ENCODE measurements at regions not wholly inside any gene's neighbourhood (a gene's known extent, or its start where the extent isn't known, plus 50 kb on each side); places are given as distances from the start of the nearest gene placed in this dataset.
"Not testable (repeated sequence)": the region's sequence is repeated elsewhere in the genome, so short reads cannot be mapped to it uniquely, and the experiment has no call there.

DNA sequence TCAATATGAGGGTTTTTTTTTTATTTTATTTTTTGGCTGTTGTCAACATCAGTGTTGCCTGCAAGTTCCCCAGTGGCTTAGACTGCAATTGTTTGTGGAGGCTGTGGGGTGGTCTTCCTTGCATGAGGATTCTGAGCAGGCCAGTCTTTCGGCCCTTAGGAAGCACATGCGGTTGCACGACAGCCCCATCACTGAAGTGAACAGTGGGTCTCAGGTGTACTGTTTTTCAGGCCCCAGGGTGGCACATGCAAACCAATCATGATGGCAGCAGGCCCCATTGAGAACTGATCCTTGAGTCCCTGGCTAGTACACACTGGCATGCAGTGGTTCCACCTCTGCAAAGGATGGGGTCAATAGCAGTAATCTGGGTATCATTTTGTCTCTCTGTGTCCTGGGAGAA, 768.7 kb downstream of the EPHA3 start:
- Mint-ChIP-seq H3K4me3 (no peak overlapping the region), H3K27me3 (no peaks in the 10 kb centered on the region), H3K4me1 (no peaks in the 10 kb centered on the region), H3K9me3 (peaks cover 2 to 10% (median 2%) of the 10 kb centered on the region in 3 donors), H3K36me3 (no peaks in the 10 kb centered on the region), H3K27ac (no peak overlapping the region)

DNA sequence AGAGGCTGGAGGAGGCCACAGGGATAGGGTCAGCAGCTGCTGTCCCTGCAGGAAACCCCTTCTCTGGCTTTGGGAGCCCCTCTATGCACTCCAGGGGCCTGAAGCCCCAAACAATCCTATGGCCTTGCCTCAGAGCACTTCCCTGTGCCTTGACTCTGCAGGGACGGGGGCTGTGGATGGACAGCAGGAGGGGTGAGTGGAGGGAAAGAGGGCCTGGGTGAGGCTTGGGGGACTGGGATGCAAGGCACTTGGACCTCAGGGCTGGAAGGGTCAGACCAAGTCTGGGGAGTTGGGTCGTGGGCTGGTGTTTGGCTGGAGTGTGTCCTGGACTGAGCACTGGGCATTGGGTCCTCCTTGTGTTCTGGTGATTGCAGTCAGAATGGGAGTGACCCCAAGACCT, 769.8 kb downstream of the EPHA3 start:
- H3K4me1 Mint-ChIP-seq = no peaks in the 10 kb centered on the region
- H3K27ac Mint-ChIP-seq = no peak overlapping the region
- H3K36me3 Mint-ChIP-seq = no peaks in the 10 kb centered on the region
- peaks cover 2 to 10% (median 4%) of the 10 kb centered on the region in 3 donors for H3K9me3 Mint-ChIP-seq
- no peaks in the 10 kb centered on the region for H3K27me3 Mint-ChIP-seq
- peak overlapping the region in 1 of 4 donors; percentile 9 for H3K4me3 Mint-ChIP-seq

DNA sequence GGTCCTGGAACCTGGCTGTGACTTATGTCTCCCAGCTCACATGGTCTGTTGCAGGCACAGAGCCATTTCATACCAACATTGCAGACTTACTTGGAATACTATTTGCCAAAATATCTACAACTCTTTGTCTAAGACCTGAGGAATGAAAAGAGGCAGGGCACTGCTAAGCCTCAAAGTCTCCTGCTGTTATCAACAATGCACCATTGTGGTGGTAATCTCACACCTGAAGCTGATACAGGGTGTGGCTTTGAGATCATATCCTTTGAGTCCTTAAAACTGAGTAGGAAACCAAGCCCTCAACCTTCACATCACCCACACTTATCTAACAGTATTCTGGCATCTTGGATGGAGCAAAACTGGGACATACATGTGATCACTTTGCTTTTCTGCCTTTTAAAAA, 782.0 kb downstream of the EPHA3 start:
- Mint-ChIP-seq H3K4me3 (no peak overlapping the region), H3K27me3 (no peaks in the 10 kb centered on the region), H3K4me1 (no peaks in the 10 kb centered on the region), H3K27ac (no peak overlapping the region), H3K36me3 (no peaks in the 10 kb centered on the region), H3K9me3 (peaks cover 4 to 10% (median 5%) of the 10 kb centered on the region in 3 donors)

DNA sequence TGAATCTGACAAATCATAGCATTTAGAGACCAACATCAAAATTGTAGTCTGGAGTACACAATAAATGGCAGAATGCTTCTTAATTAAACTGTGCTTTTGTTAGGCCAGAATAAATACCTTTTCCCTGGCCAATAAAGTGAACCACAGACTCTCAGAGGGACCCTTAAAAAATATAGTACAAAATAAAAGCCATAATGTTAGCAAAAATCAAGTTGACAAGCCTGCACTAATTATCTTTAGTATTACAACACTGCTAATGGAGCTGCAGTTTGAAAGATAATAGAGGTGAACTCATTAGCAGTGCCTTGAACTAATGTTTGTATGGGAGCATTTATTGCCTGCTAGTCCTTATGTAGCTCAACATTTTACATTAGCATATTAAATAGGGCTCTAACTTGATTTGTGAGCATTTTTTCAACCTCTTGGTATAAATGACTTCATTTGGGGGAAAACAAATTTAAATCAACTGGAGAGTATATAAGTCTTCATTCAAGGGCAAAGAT, 801.3 kb downstream of the EPHA3 start:
- Mint-ChIP-seq H3K36me3 (no peaks in the 10 kb centered on the region), H3K4me1 (no peaks in the 10 kb centered on the region), H3K27ac (no peak overlapping the region), H3K9me3 (peaks cover 3 to 21% (median 4%) of the 10 kb centered on the region in 3 donors), H3K4me3 (no peak overlapping the region), H3K27me3 (no peaks in the 10 kb centered on the region)

DNA sequence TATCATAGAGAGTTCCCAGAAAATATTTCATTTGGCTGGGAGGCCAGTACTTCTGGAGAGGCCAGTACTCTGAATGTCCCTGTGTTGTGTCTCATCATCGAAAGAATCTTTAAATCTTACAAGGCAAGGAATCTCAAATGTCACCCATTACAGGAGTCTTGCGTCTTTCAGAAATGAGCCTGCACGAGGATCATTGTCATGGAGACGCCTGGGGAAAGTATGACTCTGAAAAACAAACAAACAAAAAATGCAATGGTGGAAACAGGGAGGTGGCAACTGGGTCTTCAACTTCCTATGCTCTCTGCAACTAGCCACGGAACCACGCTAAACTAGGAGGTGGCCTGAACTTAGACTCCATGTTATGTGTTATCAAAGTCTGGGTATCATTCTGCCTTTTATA, 804.6 kb downstream of the EPHA3 start:
- no peak overlapping the region for H3K27ac Mint-ChIP-seq
- no peak overlapping the region for H3K4me3 Mint-ChIP-seq
- no peaks in the 10 kb centered on the region for H3K27me3 Mint-ChIP-seq
- H3K36me3 Mint-ChIP-seq = no peaks in the 10 kb centered on the region
- H3K9me3 Mint-ChIP-seq = peaks cover 0 to 1% (median 0%) of the 10 kb centered on the region in 3 donors
- H3K4me1 Mint-ChIP-seq = no peaks in the 10 kb centered on the region

DNA sequence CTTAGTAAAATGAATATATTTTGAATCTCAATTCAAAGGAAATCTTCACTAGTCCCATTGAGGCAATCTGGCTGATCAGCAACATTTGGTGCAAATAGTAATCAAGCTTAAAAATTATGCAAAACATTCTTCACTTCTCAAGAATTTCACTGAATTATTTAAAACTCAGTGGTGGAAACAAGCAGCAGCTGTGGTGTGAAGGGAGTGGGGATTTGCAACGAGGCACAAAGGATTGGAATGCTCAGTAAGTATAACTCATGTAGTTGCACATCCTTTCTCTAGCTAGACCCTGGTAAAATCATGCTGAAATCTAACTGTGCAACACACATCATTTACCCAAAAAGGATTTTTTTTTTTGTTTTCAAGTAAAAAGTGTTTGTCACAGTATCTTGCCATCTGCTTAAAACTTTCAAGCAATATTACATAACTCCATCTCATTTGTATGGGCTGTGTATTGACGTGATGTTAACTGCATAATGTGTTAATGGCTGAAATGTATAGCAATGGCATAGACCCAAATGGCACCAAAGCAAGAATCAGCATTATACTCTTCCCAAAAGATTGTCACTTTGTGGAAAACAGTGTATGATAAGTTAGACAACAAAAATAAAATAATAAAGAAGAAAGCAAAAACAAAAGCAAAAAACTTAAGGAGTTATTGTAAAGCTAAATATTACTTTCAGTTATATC, 816.6 kb downstream of the EPHA3 start:
- Mint-ChIP-seq H3K4me3 (no peak overlapping the region), H3K27ac (no peak overlapping the region), H3K36me3 (no peaks in the 10 kb centered on the region), H3K27me3 (no peaks in the 10 kb centered on the region), H3K4me1 (no peaks in the 10 kb centered on the region), H3K9me3 (no peaks in the 10 kb centered on the region)

DNA sequence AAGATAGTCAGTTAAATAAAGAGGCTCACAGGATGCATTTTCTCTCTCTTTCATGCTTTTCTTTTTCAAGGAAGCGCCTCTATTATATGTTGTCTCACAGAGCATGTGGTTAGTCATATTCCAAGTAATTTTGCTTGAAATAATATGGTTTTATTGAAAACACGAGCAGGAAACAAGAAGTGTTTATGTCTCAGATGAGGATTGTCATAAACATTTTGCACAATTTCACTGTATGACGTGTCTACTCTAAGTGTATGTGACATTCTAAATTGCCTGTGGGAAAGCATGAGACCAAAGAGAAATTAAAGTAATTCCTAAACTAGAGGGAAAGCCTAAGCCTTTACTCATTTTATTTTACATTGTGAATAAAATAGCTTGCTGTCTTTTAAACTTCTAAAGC, 818.6 kb downstream of the EPHA3 start:
- H3K9me3 Mint-ChIP-seq = no peaks in the 10 kb centered on the region
- H3K27ac Mint-ChIP-seq = no peak overlapping the region
- no peaks in the 10 kb centered on the region for H3K4me1 Mint-ChIP-seq
- H3K4me3 Mint-ChIP-seq = no peak overlapping the region
- H3K27me3 Mint-ChIP-seq = no peaks in the 10 kb centered on the region
- no peaks in the 10 kb centered on the region for H3K36me3 Mint-ChIP-seq

DNA sequence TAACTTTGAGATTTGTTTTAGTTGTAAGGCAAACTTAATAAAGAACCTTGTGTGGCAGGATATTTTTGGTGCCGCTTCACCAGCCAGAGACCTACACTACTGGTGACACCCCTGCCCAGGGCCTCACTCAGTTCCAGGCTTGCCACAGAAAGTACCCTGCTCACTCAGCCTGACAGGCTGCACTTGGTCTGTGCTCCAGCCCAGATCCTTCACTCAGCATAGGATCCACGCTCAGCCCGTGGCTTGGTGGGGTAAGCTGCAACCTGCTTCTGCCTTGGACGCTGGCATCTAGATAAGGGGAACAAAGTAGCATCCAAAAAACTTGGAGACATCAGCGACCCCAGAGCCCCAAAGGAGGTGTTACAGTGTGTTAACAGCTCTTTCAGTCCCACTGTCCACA, 825.5 kb downstream of the EPHA3 start:
- Mint-ChIP-seq H3K4me1 (no peaks in the 10 kb centered on the region), H3K27ac (no peak overlapping the region), H3K4me3 (no peak overlapping the region), H3K36me3 (no peaks in the 10 kb centered on the region), H3K27me3 (no peaks in the 10 kb centered on the region), H3K9me3 (peaks cover 2 to 6% (median 6%) of the 10 kb centered on the region in 3 donors)

DNA sequence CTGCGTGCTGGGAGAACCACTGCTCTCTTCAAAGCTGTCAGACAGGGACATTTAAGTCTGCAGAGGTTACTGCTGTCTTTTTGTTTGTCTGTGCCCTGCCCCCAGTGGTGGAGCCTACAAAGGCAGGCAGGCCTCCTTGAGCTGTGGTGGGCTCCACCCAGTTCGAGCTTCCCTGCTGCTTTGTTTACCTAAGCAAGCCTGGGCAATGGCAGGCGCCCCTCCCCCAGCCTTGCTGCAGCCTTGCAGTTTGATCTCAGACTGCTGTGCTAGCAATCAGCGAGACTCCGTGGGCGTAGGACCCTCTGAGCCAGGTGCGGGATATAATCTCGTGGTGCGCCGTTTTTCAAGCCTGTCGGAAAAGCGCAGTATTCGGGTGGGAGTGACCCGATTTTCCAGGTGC, 837.0 kb downstream of the EPHA3 start:
- not testable (repeated sequence) for H3K4me1 Mint-ChIP-seq, H3K36me3 Mint-ChIP-seq, H3K9me3 Mint-ChIP-seq, H3K27me3 Mint-ChIP-seq, H3K4me3 Mint-ChIP-seq, H3K27ac Mint-ChIP-seq

DNA sequence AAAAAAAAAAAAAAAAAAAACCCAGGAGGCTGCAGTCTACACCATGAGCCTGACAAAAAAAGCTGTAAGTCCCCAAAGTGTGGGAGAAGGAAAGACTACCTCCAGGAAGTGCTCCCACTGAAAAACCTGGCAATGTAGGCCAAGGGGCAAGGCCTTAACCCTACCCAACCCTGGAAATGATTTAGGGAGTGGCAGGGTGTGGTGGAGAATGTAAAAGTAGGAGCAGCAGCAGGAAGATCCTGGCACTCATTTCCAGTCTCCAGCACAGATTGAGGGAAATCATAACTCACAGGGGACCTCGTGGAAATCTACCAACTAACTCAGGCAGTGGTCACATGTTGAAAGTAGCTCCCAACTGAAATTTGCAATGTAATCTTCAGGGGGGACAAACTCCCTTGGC, 839.5 kb downstream of the EPHA3 start:
- Mint-ChIP-seq H3K27ac (no peak overlapping the region), H3K27me3 (no peaks in the 10 kb centered on the region), H3K4me1 (no peaks in the 10 kb centered on the region), H3K4me3 (no peak overlapping the region), H3K36me3 (no peaks in the 10 kb centered on the region), H3K9me3 (peaks cover 0 to 7% (median 0%) of the 10 kb centered on the region in 3 donors)

DNA sequence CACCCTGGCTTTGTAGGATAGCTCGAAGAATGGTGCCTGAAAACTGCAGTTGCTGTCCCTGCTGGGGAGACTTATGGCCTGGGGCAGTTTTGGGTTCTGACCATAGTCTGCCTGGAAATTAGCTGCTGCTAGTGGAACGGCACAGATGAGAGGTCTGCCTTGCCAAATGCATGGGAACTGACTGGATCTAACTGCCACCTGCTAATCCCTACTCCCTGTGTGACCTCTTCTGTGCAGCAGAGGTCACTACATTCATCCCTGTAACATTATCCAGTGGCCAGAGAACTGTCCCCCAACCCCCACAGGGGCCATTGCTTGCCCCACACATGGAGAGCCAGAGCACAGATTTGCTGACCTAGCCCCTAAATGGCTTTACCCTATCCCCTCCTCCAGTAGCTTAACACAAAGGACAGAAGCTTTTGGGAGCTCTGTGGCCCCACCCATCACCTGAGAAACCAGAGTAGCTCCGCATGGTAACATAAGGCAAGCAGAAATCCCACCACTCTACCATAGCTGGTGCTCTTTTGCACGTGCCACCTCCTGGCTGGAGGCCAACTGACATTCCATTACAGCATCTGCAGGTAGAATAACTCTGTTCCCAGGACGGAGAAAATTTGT, 840.0 kb downstream of the EPHA3 start:
- no peaks in the 10 kb centered on the region for H3K36me3 Mint-ChIP-seq
- H3K27me3 Mint-ChIP-seq = no peaks in the 10 kb centered on the region

DNA sequence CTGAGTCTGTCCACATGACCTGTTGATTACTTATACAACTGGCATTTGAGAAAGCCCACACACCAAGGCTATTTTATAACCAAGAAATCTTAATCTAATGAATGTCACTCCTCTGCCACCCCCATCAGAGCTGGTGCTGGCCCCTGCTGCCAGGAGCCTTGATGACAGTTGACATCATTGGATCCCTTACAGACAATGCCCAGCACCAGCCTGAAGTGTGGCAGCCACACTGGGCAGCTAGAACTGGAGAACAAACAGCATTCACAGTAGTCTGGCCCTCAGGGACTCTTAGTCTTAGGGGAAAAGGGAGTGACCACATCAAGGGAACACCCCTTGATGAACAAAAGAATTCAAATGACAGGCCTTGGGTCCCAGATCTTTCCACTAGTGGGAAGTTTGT, 840.6 kb downstream of the EPHA3 start:
- Mint-ChIP-seq H3K27ac (no peak overlapping the region), H3K4me3 (no peak overlapping the region), H3K27me3 (no peaks in the 10 kb centered on the region), H3K36me3 (no peaks in the 10 kb centered on the region), H3K9me3 (peaks cover 0 to 5% (median 0%) of the 10 kb centered on the region in 3 donors), H3K4me1 (no peaks in the 10 kb centered on the region)

More for the DNA sequence above, 840.0 kb downstream of the EPHA3 start:
- H3K27ac Mint-ChIP-seq = no peak overlapping the region
- H3K4me3 Mint-ChIP-seq = no peak overlapping the region
- peaks cover 0 to 5% (median 0%) of the 10 kb centered on the region in 3 donors for H3K9me3 Mint-ChIP-seq
- H3K4me1 Mint-ChIP-seq = no peaks in the 10 kb centered on the region

DNA sequence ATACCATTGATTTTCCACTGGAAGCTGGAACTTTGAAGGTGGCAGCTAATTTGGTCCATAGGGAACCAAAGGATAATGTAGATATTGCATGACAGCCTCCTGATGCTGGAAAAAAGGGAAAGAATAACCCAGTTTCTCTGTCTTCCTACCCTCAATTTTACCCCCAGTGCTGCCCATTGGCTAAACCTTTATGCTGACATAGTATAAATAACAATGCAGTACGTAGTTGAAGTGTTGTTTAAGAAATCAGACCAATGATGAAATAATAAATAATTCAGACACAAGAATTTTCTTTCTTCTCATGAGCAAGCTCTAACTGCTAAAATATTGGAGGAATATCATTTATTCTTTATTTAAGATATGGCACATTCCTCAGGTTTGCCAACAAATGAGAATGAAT, 843.4 kb downstream of the EPHA3 start:
- no peaks in the 10 kb centered on the region for H3K27me3 Mint-ChIP-seq
- no peaks in the 10 kb centered on the region for H3K4me1 Mint-ChIP-seq
- no peak overlapping the region for H3K4me3 Mint-ChIP-seq
- peaks cover 3 to 5% (median 3%) of the 10 kb centered on the region in 3 donors for H3K9me3 Mint-ChIP-seq
- no peak overlapping the region for H3K27ac Mint-ChIP-seq
- no peaks in the 10 kb centered on the region for H3K36me3 Mint-ChIP-seq

DNA sequence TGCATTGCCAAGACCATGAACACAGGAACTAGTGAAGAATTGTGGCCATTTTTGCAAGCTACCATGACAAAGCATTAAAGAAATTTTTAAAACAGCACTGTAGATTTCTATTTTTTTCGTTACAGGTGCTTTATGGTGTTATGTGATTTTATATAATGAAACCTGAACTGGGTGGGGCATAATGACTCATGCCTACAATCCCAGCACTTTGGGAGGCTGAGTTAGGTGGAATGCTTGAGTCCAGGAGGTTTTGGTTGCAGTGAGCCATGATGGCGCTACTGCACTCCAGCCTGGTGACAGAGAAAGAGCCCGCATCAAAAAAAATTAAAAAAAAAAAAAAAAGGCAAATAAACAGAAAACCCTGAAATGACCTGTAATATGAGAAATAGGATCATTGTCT, 846.7 kb downstream of the EPHA3 start:
- Mint-ChIP-seq H3K4me1 (no peaks in the 10 kb centered on the region), H3K9me3 (peaks cover 0 to 3% (median 3%) of the 10 kb centered on the region in 3 donors), H3K4me3 (no peak overlapping the region), H3K27me3 (no peaks in the 10 kb centered on the region), H3K36me3 (no peaks in the 10 kb centered on the region), H3K27ac (no peak overlapping the region)

DNA sequence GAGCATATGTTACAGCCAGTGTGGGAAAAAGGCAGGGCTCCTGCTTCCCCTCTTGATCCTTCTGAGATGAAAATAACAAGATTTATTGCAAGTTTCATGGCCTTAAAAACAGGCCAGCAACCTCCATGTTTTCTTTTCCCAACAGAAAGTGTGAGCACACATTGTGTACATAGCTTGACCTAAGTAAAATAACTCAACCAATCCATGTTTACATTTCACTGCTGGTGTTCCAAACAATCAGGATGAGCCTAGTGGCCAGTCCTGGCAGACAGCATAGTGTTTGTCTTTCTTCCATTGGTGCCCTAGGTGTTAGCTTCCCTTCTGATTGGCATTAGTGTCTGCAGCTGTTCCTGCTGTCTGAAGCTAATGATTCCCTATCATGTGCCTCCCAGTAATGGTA, 847.7 kb downstream of the EPHA3 start:
- Mint-ChIP-seq H3K9me3 (peaks cover 0 to 3% (median 3%) of the 10 kb centered on the region in 3 donors), H3K27me3 (no peaks in the 10 kb centered on the region), H3K4me3 (no peak overlapping the region), H3K27ac (no peak overlapping the region), H3K36me3 (no peaks in the 10 kb centered on the region), H3K4me1 (no peaks in the 10 kb centered on the region)

DNA sequence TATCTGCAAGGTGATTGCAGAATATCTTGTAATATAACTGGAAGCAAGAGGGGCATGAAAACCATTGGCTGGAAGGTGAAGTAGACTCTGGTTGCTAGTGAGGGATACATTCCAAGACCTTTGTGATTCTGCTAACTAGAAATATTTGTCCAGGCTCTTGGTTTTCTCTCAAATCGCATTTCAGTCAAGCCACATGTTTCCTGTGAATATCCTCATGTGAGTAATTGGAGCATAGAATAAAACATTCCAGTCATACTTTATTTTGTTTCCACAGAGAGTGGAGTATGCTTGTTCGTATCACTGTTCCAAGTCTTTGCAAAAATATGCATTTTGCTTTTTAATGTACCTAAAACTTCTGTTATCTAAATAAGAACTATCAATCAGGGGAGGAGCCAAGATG, 850.0 kb downstream of the EPHA3 start:
- H3K36me3 Mint-ChIP-seq = no peaks in the 10 kb centered on the region
- H3K27me3 Mint-ChIP-seq = no peaks in the 10 kb centered on the region
- peaks cover 0 to 3% (median 3%) of the 10 kb centered on the region in 3 donors for H3K9me3 Mint-ChIP-seq
- H3K4me1 Mint-ChIP-seq = no peaks in the 10 kb centered on the region
- H3K27ac Mint-ChIP-seq = no peak overlapping the region
- no peak overlapping the region for H3K4me3 Mint-ChIP-seq

Measured in IgD-negative memory B cell (primary cell).